HTR-8/SVneo (cell line): ENCODE measurements at regions not wholly inside any gene's neighbourhood (a gene's known extent, or its start where the extent isn't known, plus 50 kb on each side); places are given as distances from the start of the nearest gene placed in this dataset.
"Not testable (repeated sequence)": the region's sequence is repeated elsewhere in the genome, so short reads cannot be mapped to it uniquely, and the experiment has no call there.

Source experiments
- DNase-seq: peaks from one replicate; pipeline ENCODE4 v3.0.0; 2011; ENCODE audit warnings: low spot score, mixed read lengths; ENCODE audit not compliant: insufficient read length
- FAIRE-seq: peaks from 2 replicates; lab custom pipeline; 2011; peaks lifted over from hg19 to GRCh38; lab: Jason Lieb, UNC

DNA sequence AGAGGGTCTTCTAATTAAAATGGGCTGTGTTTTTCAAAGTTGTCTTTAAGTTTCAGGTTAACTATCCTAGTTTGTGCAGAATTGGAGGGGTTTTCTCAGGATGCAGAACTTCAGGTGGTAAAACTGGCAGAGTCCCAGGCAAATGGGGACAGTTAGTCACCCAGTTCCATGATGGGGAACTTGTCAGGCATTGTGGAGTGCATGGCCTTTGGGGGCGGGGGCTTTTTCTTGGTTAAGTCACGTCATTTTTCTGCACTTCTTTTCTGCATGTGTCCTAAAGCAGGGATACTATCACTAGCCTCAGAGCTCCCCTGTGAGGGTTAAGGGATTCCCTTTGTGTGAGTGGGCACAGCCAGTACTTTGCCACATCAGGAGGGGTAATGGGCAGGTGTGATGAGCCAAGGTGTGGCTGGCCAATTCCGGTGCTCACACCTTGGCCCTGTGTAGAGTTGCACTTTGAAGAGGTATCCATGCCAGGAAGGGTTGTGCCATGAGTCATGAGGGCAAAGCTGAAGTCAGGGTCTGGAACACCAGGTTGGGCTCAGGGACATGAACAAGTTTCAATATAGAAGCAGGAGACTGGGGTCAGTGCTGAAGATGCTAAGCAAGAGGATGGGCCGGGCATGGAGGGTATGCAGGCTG lies 126.0 kb upstream of the RREB1 start:
- DNase-seq (no peak), FAIRE-seq (no peak)

DNA sequence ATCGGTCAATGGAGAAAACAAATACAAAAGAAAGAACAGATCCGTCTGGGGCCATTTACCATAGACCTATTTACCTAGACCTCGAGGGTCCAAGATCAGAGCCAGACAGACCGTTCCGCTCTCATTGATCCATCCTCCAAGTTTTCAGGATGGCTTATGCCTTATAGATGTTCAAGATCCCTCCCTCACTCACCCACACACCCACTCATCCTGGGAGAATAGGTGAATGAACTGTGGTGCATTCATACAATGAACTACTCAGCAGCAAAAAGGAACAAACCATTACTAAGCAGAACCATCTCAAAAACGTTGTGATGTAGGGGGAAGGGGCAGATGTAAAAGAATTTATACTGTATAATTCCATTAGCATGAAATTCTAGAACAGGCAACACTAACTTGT lies 125.1 kb upstream of the RREB1 start:
- FAIRE-seq (no peak), DNase-seq (no peak)

DNA sequence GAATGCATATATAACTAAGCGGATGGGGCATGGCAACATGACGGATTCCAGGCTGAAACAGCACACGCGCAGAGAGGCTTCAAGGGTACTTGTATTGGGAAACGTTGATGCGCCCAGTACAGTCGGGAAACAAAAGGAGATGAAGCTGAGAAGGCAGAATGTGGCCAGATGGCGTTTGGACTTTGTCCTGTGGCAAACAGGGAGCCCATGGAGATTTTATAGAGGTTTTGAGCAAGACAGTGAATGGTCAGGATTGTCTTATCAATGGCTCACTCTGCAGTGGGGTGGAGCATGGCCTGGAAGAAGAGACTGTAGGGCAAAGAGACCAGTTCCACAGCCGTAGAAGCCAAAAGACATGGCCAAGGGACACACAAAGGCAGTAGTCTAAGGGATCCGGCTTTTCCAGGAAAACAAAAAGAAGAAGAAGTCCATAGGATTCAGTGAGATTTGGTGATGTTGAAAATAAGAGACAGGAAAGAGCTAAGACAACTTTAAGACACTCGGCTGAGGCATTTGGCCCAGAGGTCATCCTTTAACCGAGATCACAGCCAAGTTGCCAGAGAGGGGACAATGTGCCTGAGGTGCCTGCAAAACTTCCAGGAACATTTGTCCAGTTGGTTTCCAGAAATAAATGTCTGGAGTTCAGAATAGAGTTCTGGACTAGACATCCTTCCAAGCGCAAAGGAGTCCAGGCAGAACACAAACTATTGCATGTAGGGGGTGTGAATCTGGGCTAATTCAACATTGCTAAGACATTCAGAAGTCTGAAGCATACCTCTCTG lies 123.0 kb upstream of the RREB1 start:
- DNase-seq (no peak), FAIRE-seq (no peak)

DNA sequence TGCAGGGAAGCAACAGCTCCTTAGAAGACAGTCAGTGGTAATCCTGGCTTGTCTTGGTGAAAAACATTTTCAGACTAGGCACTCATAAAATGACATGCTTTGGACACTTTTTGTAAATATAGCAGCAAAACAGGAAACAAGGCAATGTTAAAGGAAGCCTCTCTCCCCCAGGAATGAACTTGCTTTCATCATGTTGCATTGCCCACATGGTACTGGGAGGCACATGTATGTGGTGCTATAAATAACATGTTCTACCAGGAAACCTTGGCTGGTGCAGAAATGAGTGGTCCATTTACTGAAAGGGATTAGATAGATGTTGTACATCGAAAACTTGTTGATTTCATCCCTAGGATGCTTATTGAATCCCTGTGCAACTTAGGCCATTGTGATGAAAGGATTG lies 121.4 kb upstream of the RREB1 start:
- DNase-seq (no peak), FAIRE-seq (no peak)

DNA sequence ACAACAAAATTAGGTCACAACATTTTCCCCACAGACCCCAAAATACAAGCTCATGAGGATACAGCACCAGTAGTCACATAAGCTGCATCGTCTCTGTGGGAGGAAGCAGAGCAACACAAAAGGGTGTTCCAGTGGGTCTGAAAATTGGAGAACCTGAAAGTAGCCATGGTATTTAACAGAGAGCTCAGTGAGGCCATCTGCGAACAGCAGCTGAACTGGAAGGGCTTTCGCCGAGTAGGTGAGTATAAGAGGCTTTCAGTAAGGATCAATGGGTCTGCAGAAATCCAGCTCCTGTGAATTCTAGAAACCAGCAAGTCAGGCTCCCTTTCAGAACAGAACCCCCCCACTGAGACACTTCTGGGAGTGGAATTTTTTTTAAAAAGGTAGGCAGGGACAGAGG lies 120.0 kb upstream of the RREB1 start:
- no peak for DNase-seq
- FAIRE-seq: no peak

DNA sequence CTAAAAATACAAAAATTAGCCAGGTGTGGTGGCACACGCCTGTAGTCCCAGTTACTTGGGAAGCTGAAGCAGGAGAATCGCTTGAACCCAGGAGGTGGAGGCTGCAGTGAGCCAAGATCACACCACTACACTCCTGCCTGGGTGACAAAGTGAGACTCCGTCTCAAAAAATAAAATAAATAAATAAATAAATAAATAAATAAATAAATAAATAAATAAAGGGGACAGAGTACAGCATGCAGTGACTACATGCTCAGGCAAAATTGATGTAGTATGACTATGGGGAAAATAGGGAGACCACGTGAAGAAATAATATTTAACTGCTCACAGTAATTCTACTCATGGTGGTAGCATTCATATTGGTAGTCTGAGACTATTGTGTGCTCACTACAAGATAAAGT lies 117.7 kb upstream of the RREB1 start:
- not testable (repeated sequence) for FAIRE-seq, DNase-seq

DNA sequence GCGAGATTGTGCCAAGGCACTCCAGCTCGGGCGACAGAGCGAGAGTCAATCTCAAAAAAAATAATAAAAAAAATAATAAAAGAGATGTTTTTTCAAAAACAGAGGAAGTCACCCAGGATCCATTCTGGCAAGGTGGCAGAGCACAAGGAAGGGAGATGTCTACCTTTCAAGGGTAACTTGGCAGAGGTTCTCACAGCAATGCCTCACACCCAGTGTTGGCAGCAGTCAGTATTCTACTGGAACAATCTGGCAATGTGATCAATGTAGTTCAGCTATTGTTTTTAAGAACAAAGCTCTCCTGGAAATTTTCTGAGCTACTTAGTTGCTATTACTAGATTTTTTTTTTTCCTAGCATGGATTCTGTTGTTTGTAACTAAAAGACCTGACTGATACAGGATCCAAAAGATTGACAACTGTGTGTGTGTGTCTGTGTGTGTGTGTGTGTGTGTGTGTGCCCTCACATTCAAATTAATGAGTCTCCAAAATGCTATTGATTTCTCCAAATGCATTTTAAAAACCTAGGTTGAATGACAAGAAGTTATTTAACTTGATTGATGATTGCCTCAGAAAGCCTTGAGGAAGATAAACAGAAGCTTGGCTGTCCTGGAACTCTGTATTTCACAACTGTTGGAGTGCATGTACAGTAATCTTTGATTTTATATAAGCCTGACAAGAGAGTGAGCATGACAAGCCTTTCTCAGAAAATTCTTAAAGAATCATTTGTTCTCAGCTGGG lies 114.1 kb upstream of the RREB1 start:
- FAIRE-seq: no peak
- DNase-seq: no peak

DNA sequence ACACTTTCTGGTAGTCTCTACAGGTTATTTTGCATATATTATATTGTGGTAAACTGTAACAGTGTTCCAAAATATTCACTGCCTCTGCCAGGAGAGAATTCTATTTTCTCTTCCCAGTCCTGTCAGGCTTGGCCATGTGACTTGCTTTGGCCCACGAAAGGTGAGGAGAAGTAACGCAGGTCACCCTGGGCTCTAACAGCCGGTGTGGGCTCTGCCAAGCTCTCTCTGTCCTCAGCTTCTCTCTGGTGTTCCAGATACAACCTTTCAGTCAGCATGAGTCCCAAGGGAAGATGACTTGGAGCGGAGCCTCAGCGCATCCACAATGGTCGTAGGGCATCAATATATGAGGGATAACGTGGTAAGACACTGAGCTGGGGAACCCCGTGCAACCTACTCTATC lies 113.0 kb upstream of the RREB1 start:
- no peak for DNase-seq
- no peak for FAIRE-seq

DNA sequence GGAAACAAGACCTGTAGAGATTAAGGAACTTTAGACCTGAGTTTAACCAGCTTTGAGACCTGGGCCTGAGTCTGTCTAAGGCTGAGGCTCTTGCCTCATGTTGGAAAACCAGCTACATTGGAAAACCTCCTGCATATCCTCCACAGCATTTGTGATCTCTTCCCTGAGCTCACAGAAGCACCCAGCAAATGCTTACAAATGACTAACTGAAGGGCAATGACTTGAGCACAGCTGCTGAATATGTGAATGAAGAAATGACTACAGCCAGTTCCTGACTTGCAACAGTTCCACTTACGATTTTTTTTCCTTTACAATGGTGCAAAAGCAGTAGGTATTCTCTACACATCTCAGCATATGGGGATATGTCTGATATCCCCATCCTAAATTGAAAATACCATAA lies 112.4 kb upstream of the RREB1 start:
- DNase-seq (no peak), FAIRE-seq (no peak)

DNA sequence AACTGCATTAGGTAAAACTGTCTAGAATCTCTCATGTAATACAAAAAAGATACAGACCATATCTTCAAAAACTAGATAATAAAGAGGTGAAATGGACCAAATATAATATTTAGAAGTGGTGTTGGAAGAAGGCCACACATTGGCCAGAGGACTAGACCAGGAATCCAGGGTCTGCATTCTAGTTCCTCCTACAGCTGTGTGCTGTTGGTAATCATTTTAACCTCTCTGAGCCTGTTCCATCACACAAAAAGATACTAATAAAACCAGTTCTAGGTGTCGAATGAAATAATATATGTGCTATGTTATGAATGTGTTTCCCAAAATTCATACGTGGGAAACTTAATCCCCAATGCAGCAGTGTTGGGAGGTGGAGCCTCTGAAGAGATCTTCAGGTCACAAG lies 111.6 kb upstream of the RREB1 start:
- no peak for DNase-seq
- no peak for FAIRE-seq

DNA sequence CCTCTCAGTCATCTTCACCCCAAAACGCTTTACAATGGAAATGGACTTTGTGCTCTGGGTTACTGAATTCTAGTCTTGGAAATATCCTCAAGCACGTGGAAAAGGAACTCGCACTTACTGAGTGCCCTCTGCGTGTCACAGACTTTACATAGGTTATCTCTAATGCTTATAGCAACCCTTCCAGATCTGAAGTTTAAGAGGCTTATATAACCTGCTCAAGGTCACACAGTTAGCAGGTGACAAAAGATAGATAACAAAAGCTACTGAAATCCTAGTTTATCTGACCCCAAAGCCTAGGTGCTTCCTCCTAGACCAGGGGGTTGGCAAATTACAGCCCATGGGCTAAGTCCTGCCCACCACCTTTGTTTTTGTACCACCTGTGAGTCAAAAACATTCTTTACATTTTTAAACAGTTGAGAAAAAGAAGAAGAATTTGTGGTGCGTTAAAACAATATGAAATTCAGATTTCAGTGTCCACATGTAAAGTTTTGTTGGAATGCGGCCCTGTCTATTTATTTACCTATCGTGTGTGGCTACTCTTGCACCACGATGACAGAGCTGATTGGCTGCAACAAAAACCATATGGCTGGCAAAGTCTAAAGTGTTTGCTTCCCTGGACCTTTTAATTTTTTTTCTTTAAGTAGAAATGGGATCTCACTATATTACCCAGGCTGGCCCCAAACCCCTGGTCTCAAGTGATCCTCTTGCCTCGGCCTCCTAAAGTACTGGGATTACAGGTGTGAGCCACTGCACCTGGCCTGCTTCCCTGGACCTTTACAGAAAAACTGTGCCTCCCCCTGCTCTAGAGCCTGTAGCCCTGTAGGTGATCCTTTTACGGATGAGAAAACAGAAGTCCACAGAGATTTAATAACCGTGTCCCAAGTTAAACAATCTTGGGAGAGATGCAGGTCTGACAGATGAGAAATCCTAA lies 110.2 kb upstream of the RREB1 start:
- DNase-seq (no peak), FAIRE-seq (no peak)

DNA sequence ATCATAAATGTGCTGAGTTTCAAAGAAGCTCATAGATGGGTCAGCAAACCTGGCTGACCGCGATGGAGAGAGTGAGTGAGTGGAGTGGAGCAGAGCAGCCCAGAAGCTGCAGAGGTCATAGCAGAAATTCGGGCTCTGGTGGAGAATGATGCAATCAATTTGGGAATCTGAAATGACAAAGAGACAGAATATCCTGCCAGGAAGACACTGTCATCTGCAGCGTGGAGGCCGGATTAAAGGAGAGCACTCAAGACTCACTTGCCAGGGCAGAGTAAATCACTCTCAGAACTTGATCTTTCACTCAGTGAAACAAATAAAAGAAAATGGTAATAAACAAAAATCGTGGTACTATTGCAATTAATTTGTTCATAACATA lies 109.6 kb upstream of the RREB1 start:
- no peak for FAIRE-seq
- DNase-seq: no peak

DNA sequence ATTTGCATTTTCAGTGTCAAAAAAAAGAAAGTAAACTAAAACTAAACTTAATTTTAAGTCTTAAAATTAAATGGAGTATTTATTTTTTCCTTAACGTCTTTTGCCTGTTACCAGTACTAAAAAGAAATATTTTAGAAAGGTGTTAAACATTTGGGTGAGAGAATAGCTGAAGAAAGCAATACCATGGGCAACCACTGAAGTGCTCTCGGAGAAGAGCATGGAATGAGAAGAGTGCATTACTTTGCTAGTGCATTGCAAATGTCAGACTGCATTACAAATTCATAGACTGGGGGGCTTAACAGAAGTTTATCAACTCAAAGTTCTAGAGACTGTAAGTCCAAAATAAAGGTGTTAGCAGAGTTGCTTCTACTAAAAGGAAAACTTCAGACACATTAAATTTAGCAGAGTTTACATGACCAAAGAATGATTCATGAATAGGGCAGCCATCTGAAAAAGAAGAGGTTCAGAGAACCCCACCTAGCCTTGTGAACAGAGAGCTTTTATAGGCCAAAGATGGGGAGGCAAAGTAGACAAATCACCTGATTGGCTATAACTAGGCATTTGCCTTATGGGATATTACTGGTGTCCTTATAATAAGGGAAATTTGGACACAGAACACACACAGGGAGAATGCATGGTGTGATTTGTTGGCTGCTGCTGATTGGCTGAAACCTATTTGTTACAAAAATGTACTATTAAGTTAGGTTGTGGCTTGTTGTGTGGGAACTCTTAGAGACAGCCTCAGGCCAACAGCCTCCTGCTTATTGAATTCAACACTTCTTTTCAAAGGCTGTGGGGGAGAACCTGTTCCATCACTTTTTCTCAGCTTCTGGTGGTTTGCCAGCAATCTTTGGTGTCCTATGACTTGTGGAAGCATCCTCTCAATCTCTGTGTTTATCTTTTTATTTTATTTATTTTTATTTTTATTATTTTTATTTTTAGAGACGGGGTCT lies 106.7 kb upstream of the RREB1 start:
- DNase-seq: no peak
- FAIRE-seq: no peak

DNA sequence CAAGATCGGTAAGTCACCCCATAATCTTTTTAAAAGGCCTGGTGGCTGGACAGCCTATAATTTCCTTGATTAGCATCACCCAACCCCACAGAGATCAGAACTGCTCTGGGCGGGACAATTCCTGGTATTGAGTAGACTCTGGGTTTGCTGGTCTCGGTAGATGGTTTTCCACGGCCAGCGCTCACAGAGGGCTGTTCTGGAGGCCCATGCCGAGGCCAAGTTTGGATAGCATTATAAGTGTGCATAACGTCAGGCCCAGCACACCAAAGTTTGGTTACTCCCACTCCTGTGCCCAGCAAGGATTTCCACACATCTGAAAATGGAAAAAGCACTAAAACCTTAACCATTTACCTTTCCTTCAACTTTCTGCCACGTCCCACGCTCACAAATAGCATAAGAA lies 104.7 kb upstream of the RREB1 start:
- no peak for DNase-seq
- no peak for FAIRE-seq

DNA sequence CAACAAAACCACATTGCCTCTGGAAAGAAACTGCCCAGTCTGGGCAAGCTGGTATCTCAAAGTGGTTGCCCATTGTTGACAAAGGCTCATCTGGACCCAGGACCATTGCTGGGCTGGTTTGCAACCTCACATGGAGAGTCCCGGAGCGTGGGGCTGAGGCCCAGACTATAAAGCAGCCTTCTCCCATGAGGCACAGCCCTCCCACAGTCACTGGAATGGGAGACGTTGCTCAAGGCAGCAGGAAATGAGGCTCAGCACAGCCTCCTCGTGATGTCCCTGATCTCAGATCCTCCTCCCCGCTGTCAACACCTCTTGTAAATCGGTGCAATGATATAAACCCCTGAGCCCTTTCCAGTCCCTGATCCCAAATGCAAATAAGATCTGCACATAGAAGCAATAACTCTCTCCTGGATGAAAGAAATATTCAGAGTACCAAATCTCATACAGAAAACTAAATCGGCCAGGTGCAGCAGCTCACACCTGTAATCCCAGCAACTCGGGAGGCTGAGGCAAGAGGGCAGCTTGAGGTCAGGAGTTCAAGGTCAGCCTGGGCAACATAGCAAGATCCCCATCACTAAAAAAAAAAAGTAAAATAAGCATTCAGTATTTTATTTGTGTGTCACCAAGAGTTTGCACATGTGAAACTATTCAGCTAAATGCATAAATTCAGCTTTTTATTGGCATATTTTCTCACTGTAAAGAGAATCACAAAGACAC lies 103.0 kb upstream of the RREB1 start:
- FAIRE-seq (no peak), DNase-seq (no peak)

DNA sequence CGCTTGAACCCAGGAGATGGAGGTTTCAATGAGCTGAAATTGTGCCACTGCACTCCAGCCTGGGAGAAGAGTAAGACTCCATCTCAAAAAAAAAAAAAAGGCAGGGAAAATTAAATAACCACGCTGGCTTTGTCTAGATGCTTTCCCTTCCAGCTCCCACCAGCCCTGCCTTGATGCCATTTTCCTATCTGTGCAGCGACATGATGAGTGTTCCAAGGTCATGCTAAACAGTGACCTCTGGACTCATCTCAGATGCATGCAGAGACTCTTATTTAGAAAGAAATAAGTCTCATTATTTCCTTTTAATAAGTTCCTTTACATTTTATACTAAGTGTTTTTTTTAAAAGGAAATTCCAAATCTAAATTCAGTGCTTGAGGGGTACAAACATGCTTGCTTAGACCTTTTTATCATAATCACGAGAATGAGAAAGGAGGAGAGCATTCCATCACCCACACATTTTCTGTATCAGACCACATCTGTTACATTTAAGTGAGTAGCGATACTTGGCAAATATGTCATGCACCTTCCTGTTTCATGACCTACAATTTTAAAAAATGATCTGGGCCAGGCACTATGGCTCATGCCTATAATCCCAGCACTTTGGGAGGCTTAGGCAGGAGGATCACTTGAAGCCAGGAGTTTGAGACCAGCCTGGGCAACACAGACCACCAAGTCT lies 101.1 kb upstream of the RREB1 start:
- FAIRE-seq (no peak), DNase-seq (no peak)

DNA sequence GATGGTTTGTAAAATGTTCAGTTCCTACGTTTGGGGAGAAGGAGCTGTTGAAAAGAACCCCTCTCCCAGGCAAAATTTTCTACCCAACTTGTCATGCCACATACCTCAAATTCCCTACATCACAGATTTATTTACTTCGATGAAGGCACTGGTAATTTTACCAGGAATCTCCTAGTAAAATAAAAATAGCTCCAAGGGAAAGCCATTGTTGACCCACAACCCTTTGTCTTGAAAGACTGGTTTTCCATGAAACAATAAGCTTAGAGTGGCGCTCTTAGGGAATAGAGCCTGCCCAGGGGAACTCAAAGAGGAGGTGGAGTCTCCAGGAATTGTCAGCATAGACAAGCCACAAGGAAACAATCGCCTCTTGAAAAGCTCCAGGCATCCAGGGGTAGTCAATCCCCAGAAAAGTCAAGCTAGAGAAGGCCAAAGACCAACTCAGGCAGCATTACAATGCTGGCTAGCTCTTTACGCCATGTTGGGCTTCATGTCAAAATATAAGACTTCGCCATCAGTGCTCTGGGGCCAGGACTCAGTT lies 99.2 kb upstream of the RREB1 start:
- FAIRE-seq (no peak), DNase-seq (no peak)

DNA sequence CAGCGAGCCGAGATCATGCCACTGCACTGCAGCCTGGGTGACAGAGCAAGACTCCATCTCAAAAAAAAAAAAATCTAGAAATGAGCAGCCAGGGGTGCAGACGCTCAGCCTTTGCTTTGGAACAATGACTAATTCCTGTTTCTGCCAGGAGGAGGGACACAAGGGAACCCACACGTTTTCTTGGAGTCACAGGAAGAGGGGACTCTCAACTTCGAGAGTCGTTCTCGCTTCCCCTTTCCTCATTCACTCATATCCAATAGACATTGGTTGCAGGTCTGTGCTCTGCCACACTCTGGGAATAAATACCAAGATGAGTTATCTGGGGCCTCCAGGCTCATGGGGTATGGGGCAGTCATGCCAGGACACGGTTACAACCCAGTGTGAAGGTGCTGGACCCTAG lies 91.5 kb upstream of the RREB1 start:
- DNase-seq (no peak), FAIRE-seq (no peak)
